ENCODE measurements at regions not wholly inside any gene's neighbourhood (a gene's known extent, or its start where the extent isn't known, plus 50 kb on each side); places are given as distances from the start of the nearest gene placed in this dataset.

GRCh38 chr22:47804281-47804680 is 1041.8 kb downstream of the TBC1D22A start:
- no peak for TF ChIP-seq CTCF (IDR thresholded peaks at IDR 0.05; ENCODE audit: insufficient read depth, missing control alignments)
- DNase-seq (ENCODE audit: insufficient read length, low spot score) (no peak), FAIRE-seq (no peak)

GRCh38 chr22:47802421-47802820 is 1040.0 kb downstream of the TBC1D22A start:
- TF ChIP-seq CTCF (IDR thresholded peaks at IDR 0.05; ENCODE audit: insufficient read depth, missing control alignments) = no peak
- FAIRE-seq = no peak
- DNase-seq (ENCODE audit: insufficient read length, low spot score) = no peak

- no peak for TF ChIP-seq CTCF (IDR thresholded peaks at IDR 0.05; ENCODE audit: insufficient read depth, missing control alignments)
- FAIRE-seq = no peak
- no peak for DNase-seq (ENCODE audit: insufficient read length, low spot score)
These were observed 1039.2 kb downstream of the TBC1D22A start for GRCh38 chr22:47801541-47802245.

GRCh38 chr22:47798229-47798628 is 1035.8 kb downstream of the TBC1D22A start:
- no peak for TF ChIP-seq CTCF (IDR thresholded peaks at IDR 0.05; ENCODE audit: insufficient read depth, missing control alignments)
- FAIRE-seq = no peak
- DNase-seq (ENCODE audit: insufficient read length, low spot score) = no peak

- no peak for TF ChIP-seq CTCF (IDR thresholded peaks at IDR 0.05; ENCODE audit: insufficient read depth, missing control alignments)
- FAIRE-seq = no peak
- DNase-seq (ENCODE audit: insufficient read length, low spot score) = no peak
These were observed 1035.0 kb downstream of the TBC1D22A start for GRCh38 chr22:47797342-47797945.

GRCh38 chr22:47796128-47796908 is 1033.9 kb downstream of the TBC1D22A start:
- no peak for DNase-seq (ENCODE audit: insufficient read length, low spot score)
- no peak for FAIRE-seq
- TF ChIP-seq CTCF (IDR thresholded peaks at IDR 0.05; ENCODE audit: insufficient read depth, missing control alignments) = no peak

Measured in D721Med (cell line).